HepG2 (cell line): ENCODE measurements at regions not wholly inside any gene's neighbourhood (a gene's known extent, or its start where the extent isn't known, plus 50 kb on each side); places are given as distances from the start of the nearest gene placed in this dataset.

Source experiments
- ARID4A ChIP-seq: sonication (generic); formaldehyde crosslinking; IDR thresholded peaks from 2 replicates; pipeline ENCODE4 v1.5.0; 2020; ENCODE audit warnings: mild to moderate bottlenecking, missing genetic modification reagents, borderline replicate concordance
- FOXO4 ChIP-seq: sonication (generic); formaldehyde crosslinking; conservative IDR thresholded peaks from 2 replicates; pipeline ENCODE4 v1.8.1; 2023; ENCODE audit warnings: missing genetic modification reagents
- RERE ChIP-seq: IDR thresholded peaks from 2 replicates; pipeline ENCODE4 v1.6.1; 2016; ENCODE audit warnings: low read depth, missing genetic modification reagents, missing compliant biosample characterization
- ZFP41 ChIP-seq: sonication (generic); formaldehyde crosslinking; IDR thresholded peaks from 2 replicates; pipeline ENCODE4 v1.4.0; 2020; ENCODE audit warnings: mild to moderate bottlenecking, missing genetic modification reagents, borderline replicate concordance
- ZNF512B ChIP-seq: sonication (generic); formaldehyde crosslinking; IDR thresholded peaks from 2 replicates; pipeline ENCODE4 v1.5.1; 2020; ENCODE audit warnings: missing genetic modification reagents, mild to moderate bottlenecking, borderline replicate concordance

- no peak for TF ChIP-seq RERE (CRISPR knock-in tag)
- TF ChIP-seq FOXO4, result no peak
- no peak for TF ChIP-seq ZNF512B (CRISPR knock-in tag)
- no peak for TF ChIP-seq ARID4A
- TF ChIP-seq ZFP41 (CRISPR knock-in tag), result no peak
Observed at GRCh38 chr18:61001138-61001537, 332.1 kb upstream of the CDH20 start (continued).
